KMS-11 (cell line): ENCODE measurements at regions not wholly inside any gene's neighbourhood (a gene's known extent, or its start where the extent isn't known, plus 50 kb on each side); places are given as distances from the start of the nearest gene placed in this dataset.

Experiments used
- H2AFZ ChIP-seq: fragments of 200-600 bp; sonication (generic); 2 replicates; pipeline ENCODE4 v1.6.1; 2016; ENCODE audit warnings: antibody characterized with exemption, mixed run types, low read depth
- H3K27ac ChIP-seq: fragments of 200-600 bp; sonication (generic); 2 replicates; pipeline ENCODE4 v1.6.1; 2016; ENCODE audit warnings: mild to moderate bottlenecking, mixed run types
- H3K27me3 ChIP-seq: fragments of 200-600 bp; sonication (generic); 2 replicates; pipeline ENCODE4 v1.6.1; 2017; ENCODE audit warnings: mild to moderate bottlenecking, low read depth, mixed run types, moderate library complexity; ENCODE audit not compliant: insufficient read depth
- H3K36me3 ChIP-seq: fragments of 200-600 bp; sonication (generic); 2 replicates; pipeline ENCODE4 v1.6.1; 2017; ENCODE audit warnings: mild to moderate bottlenecking, mixed run types; ENCODE audit not compliant: insufficient read depth
- H3K4me1 ChIP-seq: fragments of 200-600 bp; sonication (generic); 2 replicates; pipeline ENCODE4 v1.6.1; 2016; ENCODE audit warnings: mild to moderate bottlenecking, low read depth, mixed run types; ENCODE audit not compliant: poor library complexity, severe bottlenecking
- H3K4me2 ChIP-seq: fragments of 200-600 bp; sonication (generic); 2 replicates; pipeline ENCODE4 v1.7.0; 2016; ENCODE audit warnings: mild to moderate bottlenecking, mixed run types
- H3K4me3 ChIP-seq: fragments of 200-600 bp; sonication (generic); IDR thresholded peaks from 2 replicates; pipeline ENCODE4 v1.6.1; 2017; ENCODE audit warnings: low read depth, low read length, mixed read lengths; ENCODE audit not compliant: insufficient read depth
- H3K79me2 ChIP-seq: fragments of 200-600 bp; sonication (generic); 2 replicates; pipeline ENCODE4 v1.6.1; 2016; ENCODE audit warnings: low read depth, mixed run types; ENCODE audit not compliant: insufficient read depth
- H3K9ac ChIP-seq: fragments of 200-600 bp; sonication (generic); 2 replicates; pipeline ENCODE4 v1.6.1; 2016; ENCODE audit warnings: mild to moderate bottlenecking, mixed run types
- H4K20me1 ChIP-seq: fragments of 200-600 bp; sonication (generic); 2 replicates; pipeline ENCODE4 v1.6.1; 2016; ENCODE audit warnings: mild to moderate bottlenecking, mixed run types; ENCODE audit not compliant: insufficient read depth
- TF ChIP-seq, protein P1 (sequence below): fragments of 200-600 bp; sonication (generic); conservative IDR thresholded peaks from 2 replicates; pipeline ENCODE4 v1.6.1; 2017; ENCODE audit warnings: low read depth, mild to moderate bottlenecking, antibody characterized with exemption, low read length, moderate library complexity, mixed read lengths

DNA sequence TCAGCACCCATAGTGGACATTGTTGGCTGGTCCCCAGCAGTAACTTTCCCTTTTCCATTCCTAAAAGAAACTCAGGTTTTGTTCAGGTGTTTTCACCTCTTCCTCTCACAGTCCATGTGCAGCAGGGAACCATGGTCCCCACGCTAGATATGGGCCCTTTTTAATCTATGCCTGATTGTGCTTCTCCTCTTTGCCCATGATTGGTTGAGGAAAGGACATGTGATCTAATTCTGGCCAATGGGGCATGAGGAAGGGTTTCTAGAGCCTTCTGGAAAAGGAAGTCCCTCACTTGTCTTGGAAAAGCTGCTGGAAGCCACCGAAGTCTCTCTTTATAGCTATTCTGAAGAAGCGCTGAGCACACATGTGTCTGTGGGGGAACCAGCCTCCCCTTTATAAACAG, 330.7 kb downstream of the ACTR3B start:
- no peak overlapping the region for H3K4me3 ChIP-seq
- H3K79me2 ChIP-seq = no peaks in the 10 kb centered on the region
- H3K27me3 ChIP-seq = no peaks in the 10 kb centered on the region
- TF ChIP-seq, protein P1, sequence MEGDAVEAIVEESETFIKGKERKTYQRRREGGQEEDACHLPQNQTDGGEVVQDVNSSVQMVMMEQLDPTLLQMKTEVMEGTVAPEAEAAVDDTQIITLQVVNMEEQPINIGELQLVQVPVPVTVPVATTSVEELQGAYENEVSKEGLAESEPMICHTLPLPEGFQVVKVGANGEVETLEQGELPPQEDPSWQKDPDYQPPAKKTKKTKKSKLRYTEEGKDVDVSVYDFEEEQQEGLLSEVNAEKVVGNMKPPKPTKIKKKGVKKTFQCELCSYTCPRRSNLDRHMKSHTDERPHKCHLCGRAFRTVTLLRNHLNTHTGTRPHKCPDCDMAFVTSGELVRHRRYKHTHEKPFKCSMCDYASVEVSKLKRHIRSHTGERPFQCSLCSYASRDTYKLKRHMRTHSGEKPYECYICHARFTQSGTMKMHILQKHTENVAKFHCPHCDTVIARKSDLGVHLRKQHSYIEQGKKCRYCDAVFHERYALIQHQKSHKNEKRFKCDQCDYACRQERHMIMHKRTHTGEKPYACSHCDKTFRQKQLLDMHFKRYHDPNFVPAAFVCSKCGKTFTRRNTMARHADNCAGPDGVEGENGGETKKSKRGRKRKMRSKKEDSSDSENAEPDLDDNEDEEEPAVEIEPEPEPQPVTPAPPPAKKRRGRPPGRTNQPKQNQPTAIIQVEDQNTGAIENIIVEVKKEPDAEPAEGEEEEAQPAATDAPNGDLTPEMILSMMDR = no peak
- H3K4me2 ChIP-seq = peak overlapping the region; percentile 61
- H3K36me3 ChIP-seq = no peaks in the 10 kb centered on the region
- H3K4me1 ChIP-seq = peaks cover 33% of the 10 kb centered on the region
- H3K9ac ChIP-seq = no peak overlapping the region
- H3K27ac ChIP-seq = peak overlapping the region; percentile 86
- peak overlapping the region; percentile 19; the same call in 1 of the 2 replicates for H2AFZ ChIP-seq
- H4K20me1 ChIP-seq = no peaks in the 10 kb centered on the region

GRCh38 chr7:153090764-153091163, 331.2 kb downstream of the ACTR3B start:
- Histone ChIP-seq H3K36me3 (no peaks in the 10 kb centered on the region), H3K9ac (peak overlapping the region; percentile 55), H3K27ac (peak overlapping the region; percentile 86), H3K4me3 (no peak overlapping the region), H2AFZ (peak overlapping the region; percentile 19; the same call in 1 of the 2 replicates), H3K79me2 (no peaks in the 10 kb centered on the region), H3K27me3 (no peaks in the 10 kb centered on the region), H3K4me2 (peak overlapping the region; percentile 61), H3K4me1 (peaks cover 33% of the 10 kb centered on the region), H4K20me1 (no peaks in the 10 kb centered on the region)
- TF ChIP-seq, protein P1 = peak; percentile 37; the same call in 1 of the 2 replicates

GRCh38 chr7:153091477-153091876, 331.9 kb downstream of the ACTR3B start:
- Histone ChIP-seq H3K36me3 (no peaks in the 10 kb centered on the region), H3K27me3 (no peaks in the 10 kb centered on the region), H3K4me2 (peak overlapping the region; percentile 61), H4K20me1 (no peaks in the 10 kb centered on the region), H3K4me1 (peaks cover 33% of the 10 kb centered on the region), H3K79me2 (no peaks in the 10 kb centered on the region), H3K9ac (peak overlapping the region; percentile 55; the same call in 1 of the 2 replicates), H3K27ac (peak overlapping the region; percentile 86), H2AFZ (peak overlapping the region; percentile 19; the same call in 1 of the 2 replicates), H3K4me3 (no peak overlapping the region)
- TF ChIP-seq, protein P1 = no peak

DNA sequence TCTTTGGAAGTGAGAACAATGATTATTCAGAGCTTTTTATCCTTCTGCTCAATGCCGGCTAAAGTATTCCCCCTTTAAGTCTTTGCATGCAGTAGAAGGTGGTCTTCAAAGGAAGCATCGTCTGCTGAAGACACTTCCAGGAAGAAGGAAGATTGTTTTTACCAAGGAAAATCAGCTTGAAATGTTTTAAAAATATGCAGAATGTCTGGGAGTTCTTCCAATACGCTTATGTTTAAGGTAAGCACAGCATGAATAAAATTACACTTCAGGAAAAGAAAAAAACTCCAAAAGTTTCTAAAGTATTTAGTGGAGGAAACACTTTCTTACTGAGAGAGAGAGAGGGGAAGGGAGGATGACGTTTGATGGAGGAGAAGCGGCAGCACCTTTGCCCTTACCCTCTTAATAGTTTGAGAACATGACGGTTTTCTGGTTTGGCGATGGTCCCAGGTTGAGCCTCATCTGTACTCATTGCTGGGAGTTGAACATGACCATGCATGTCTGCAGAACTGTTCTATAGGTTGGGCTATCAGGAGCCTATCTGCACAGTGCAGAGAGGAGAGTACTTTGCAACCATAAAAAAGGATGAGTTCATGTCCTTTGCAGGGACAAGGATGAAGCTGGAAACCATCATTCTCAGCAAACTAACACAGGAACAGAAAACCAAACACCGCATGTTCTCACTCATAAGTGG, 338.1 kb downstream of the ACTR3B start:
- H3K36me3 ChIP-seq = no peaks in the 10 kb centered on the region
- H3K9ac ChIP-seq = no peak overlapping the region
- H3K4me1 ChIP-seq = peaks cover 7% of the 10 kb centered on the region
- H2AFZ ChIP-seq = no peak overlapping the region
- H3K4me3 ChIP-seq = no peak overlapping the region
- H4K20me1 ChIP-seq = no peaks in the 10 kb centered on the region
- no peak overlapping the region for H3K27ac ChIP-seq
- no peaks in the 10 kb centered on the region for H3K27me3 ChIP-seq
- no peak overlapping the region for H3K4me2 ChIP-seq
- H3K79me2 ChIP-seq = no peaks in the 10 kb centered on the region
- TF ChIP-seq, protein P1 = no peak
